ENCODE measurements at regions not wholly inside any gene's neighbourhood (a gene's known extent, or its start where the extent isn't known, plus 50 kb on each side); places are given as distances from the start of the nearest gene placed in this dataset.

DNA sequence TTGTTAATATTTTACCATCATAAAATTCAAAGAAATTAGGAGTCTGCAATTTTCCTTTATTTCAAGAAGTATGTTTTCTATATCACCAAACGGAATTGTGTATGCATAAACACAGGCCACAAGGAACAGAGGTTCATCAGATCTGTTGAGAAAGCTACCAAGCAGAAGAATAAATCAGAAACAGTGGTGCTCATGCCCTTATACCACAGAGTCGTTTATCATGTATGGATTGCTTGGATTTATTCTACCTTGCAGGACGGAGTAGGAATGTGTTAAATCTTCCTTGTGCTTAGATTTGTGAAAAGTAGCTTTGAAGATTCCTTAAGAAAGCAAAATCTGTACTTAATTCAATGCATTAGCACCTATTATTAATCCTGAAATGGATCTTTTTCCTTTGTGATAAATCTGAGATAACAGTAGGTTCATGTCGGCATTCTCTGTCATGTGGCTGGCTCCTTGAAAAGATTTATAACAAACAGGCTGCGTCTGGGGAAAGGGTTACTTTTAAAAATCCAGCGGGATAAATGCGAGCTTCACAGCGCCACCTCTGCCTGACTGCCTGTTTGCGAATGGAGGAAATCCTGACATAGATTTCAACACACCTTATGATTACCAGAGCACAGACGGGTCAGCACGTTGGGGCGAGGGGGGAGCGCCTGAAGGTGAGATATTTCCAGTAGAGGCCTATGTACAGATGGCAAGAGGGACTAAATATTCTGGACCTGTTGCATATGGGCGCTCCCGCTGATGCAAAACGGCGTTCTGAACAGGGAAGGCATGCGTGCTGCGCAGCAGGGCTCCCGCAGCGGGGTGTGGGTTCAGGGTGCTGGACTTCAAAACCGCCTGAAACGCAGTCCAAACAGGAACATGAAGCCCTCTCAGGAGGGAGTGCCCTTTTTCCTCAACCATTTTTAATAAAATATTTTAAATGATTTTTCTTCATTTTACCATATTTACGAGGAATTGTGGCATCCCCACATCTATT, 445.5 kb upstream of the SGCG start:
- H3K9me2 ChIP-seq (ENCODE audit: insufficient read depth) = no peaks in the 10 kb centered on the region
- no peaks in the 10 kb centered on the region for H3K79me2 ChIP-seq (ENCODE audit: insufficient read depth, low read length)
- POLR2A ChIA-PET = no interaction called here
- H4K20me1 ChIP-seq (ENCODE audit: insufficient read depth) = no peaks in the 10 kb centered on the region
- intact Hi-C loops (cut with micrococcal nuclease) = no loop called here
- peak overlapping the region; percentile 81 for H2AFZ ChIP-seq (ENCODE audit: low read depth, low read length, poor library complexity, severe bottlenecking)
- BruUV-seq (replicated peaks) = no TSS peak
- H3K27me3 ChIP-seq (ENCODE audit: insufficient read depth, low read length) = no peaks in the 10 kb centered on the region
- H3K9ac ChIP-seq (ENCODE audit: low read length) = no peak overlapping the region
- H3K27ac ChIP-seq (ENCODE audit: low read depth, low read length) = no peak overlapping the region
- H3K4me2 ChIP-seq (ENCODE audit: low read length) = peak overlapping the region; percentile 15
- H3K4me1 ChIP-seq (ENCODE audit: control insufficient read depth in 1 of 2, insufficient read depth in 2 of 2, low read length in 2 of 2) = peaks cover 0 to 5% of the 10 kb centered on the region in 2 experiments; a peak in 2 of 4 replicates
- DNase-seq (ENCODE audit: low read depth, low spot score) (no peak), ATAC-seq (peak; percentile 71)
- H3K4me3 ChIP-seq (replicated peaks in 1 of 2; ENCODE audit: low read depth in 1 of 2, low read length in 2 of 2) = no peak overlapping the region
- RAD21 ChIA-PET (ENCODE audit: low non-redundant PET in 1 of 2, low total read pairs in 2 of 2, uncharacterized antibody in 2 of 2, unreplicated experiment in 2 of 2) = interaction anchor here in 1 of 2 experiments (0.7 kb wide), 1 partner anchor 254 kb away, joined by 5 read pairs; no protein-coding TSS in a partner anchor
- no peaks in the 10 kb centered on the region for H3K9me3 ChIP-seq (ENCODE audit: control insufficient read depth in 1 of 2, insufficient read depth in 1 of 2, low read depth in 1 of 2, low read length in 2 of 2)
- no peaks in the 10 kb centered on the region for H3K36me3 ChIP-seq (ENCODE audit: control insufficient read depth in 1 of 2, insufficient read depth in 2 of 2, low read length in 2 of 2)
- TF ChIP-seq ZFX (IDR thresholded peaks at IDR 0.05) = no peak
- TF ChIP-seq YY1 (IDR thresholded peaks at IDR 0.05; ENCODE audit: extremely low read depth, insufficient replicate concordance, low read depth, low read length) = no peak
- TF ChIP-seq, protein P1, sequence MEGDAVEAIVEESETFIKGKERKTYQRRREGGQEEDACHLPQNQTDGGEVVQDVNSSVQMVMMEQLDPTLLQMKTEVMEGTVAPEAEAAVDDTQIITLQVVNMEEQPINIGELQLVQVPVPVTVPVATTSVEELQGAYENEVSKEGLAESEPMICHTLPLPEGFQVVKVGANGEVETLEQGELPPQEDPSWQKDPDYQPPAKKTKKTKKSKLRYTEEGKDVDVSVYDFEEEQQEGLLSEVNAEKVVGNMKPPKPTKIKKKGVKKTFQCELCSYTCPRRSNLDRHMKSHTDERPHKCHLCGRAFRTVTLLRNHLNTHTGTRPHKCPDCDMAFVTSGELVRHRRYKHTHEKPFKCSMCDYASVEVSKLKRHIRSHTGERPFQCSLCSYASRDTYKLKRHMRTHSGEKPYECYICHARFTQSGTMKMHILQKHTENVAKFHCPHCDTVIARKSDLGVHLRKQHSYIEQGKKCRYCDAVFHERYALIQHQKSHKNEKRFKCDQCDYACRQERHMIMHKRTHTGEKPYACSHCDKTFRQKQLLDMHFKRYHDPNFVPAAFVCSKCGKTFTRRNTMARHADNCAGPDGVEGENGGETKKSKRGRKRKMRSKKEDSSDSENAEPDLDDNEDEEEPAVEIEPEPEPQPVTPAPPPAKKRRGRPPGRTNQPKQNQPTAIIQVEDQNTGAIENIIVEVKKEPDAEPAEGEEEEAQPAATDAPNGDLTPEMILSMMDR (IDR thresholded peaks at IDR 0.05 in 2 of 3, conservative IDR thresholded peaks at IDR 0.05 in 1 of 3; ENCODE audit: borderline replicate concordance in 1 of 3, insufficient read depth in 1 of 3, low read depth in 2 of 3, low read length in 2 of 3) = peak in 2 of 3 experiments; percentile 19 to 32; a peak in 3 of 6 replicates
- CTCF ChIA-PET = interaction anchor here (1.2 kb wide), 1 partner anchor 1097 kb away, joined by 4 read pairs; no protein-coding TSS in a partner anchor

Measured in HCT116 (cell line).